ENCODE measurements at regions not wholly inside any gene's neighbourhood (a gene's known extent, or its start where the extent isn't known, plus 50 kb on each side); places are given as distances from the start of the nearest gene placed in this dataset.

GRCh38 chr6:150741633-150742200 is 123.8 kb upstream of the MTHFD1L start:
- no peak overlapping the region for H3K4me2 ChIP-seq (ENCODE audit: insufficient read depth, low read length)
- BruUV-seq (replicated peaks): no TSS peak
- H3K79me2 ChIP-seq (ENCODE audit: control insufficient read depth, insufficient read depth, low read length): no peaks in the 10 kb centered on the region
- no peak overlapping the region for H3K4me3 ChIP-seq
- no peak overlapping the region for H2AFZ ChIP-seq (ENCODE audit: low read depth, low read length)
- no peaks in the 10 kb centered on the region; the same call in 1 of the 2 replicates for H4K20me1 ChIP-seq (replicated peaks; ENCODE audit: control insufficient read depth, insufficient read depth, low read length)
- DNase-seq (ENCODE audit: extremely low read depth in 1 of 4, low spot score in 3 of 4) (peak in 2 of 4 experiments; percentile 24 to 31), ATAC-seq (peak; percentile 67), FAIRE-seq (no peak)
- POLR2A ChIA-PET: interaction anchor here (0.6 kb wide), 1 partner anchor 349 kb away, joined by 5 read pairs; no protein-coding TSS in a partner anchor
- in situ Hi-C loops (cut with MboI) (no loop called here), intact Hi-C loops (cut with micrococcal nuclease) (loop anchor here (2.0 to 5.0 kb wide), 2 partner anchors 54 to 323 kb away; no protein-coding TSS in a partner anchor)
- H3K9me1 ChIP-seq (ENCODE audit: control insufficient read depth, insufficient read depth, low read length): no peaks in the 10 kb centered on the region
- H3K36me3 ChIP-seq (ENCODE audit: control insufficient read depth, insufficient read depth, low read length): no peaks in the 10 kb centered on the region
- CTCF ChIA-PET (ENCODE audit: low intra/inter-chr PET ratio): interaction anchor here (2.2 kb wide), 1 partner anchor 323 kb away, joined by 14 read pairs; no protein-coding TSS in a partner anchor
- 0% methylated on average over 6 of the region's 6 CpGs for WGBS (ENCODE audit: insufficient coverage, low coverage, missing lambda C conversion rate)
- H3K9me3 ChIP-seq (replicated peaks; ENCODE audit: control insufficient read depth, insufficient read depth, low read depth, low read length): no peaks in the 10 kb centered on the region
- no peaks in the 10 kb centered on the region for H3K4me1 ChIP-seq (replicated peaks in 1 of 2; ENCODE audit: control insufficient read depth in 2 of 2, insufficient read depth in 2 of 2, low read length in 2 of 2)
- H3K27me3 ChIP-seq (ENCODE audit: control insufficient read depth in 2 of 2, insufficient read depth in 2 of 2, low read length in 2 of 2): peaks cover 27 to 36% of the 10 kb centered on the region in 2 experiments
- H3K27ac ChIP-seq (ENCODE audit: extremely low read depth, low read depth, low read length): no peak overlapping the region
- no peak overlapping the region for H3K9ac ChIP-seq (ENCODE audit: insufficient read depth in 1 of 2, low read depth in 2 of 2, low read length in 2 of 2)
- TF ChIP-seq NR2C2 (CRISPR knock-in tag; IDR thresholded peaks at IDR 0.05) (no peak), NR2C2 (tag; IDR thresholded peaks at IDR 0.05) (0 out of 2 replicates have a peak, but pooled peaks have one; percentile 14), SMC3 (conservative IDR thresholded peaks at IDR 0.05; ENCODE audit: insufficient read depth, low read depth, low read length) (peak; percentile 39), RAD21 (CRISPR knock-in tag; conservative IDR thresholded peaks at IDR 0.05 in 1 of 2, IDR thresholded peaks at IDR 0.05 in 1 of 2) (peak; percentile 38 to 64), CTCF (IDR thresholded peaks at IDR 0.05 in 2 of 3, conservative IDR thresholded peaks at IDR 0.05 in 1 of 3; ENCODE audit: insufficient read depth in 2 of 3, low read depth in 1 of 3, low read length in 3 of 3) (peak; percentile 52 to 60 (median 59); a peak in 5 of 6 replicates), REST (IDR thresholded peaks at IDR 0.05; ENCODE audit: borderline replicate concordance) (peak; percentile 47; the same call in 1 of the 2 replicates), REST (CRISPR knock-in tag; IDR thresholded peaks at IDR 0.05; ENCODE audit: low read depth) (no peak), SMARCB1 (IDR thresholded peaks at IDR 0.05; ENCODE audit: insufficient read length, low read depth) (no peak), SMARCC2 (IDR thresholded peaks at IDR 0.05; ENCODE audit: low read depth) (no peak)
